T-helper 2 cell (primary cell): ENCODE measurements at regions not wholly inside any gene's neighbourhood (a gene's known extent, or its start where the extent isn't known, plus 50 kb on each side); places are given as distances from the start of the nearest gene placed in this dataset.

Source experiments
- DNase-seq, 5 experiments: peaks; one replicate each; pipeline versions ENCODE4 v3.0.0 to v3.0.0-alpha.2; 2012 to 2022

GRCh38 chr3:83765956-83766355 is 1192.8 kb upstream of the CADM2 start:
- DNase-seq = no peak

GRCh38 chr3:83769791-83770663 is 1188.8 kb upstream of the CADM2 start:
- DNase-seq = no peak

- DNase-seq = no peak
These were observed 1188.0 kb upstream of the CADM2 start for GRCh38 chr3:83770664-83771402.

- DNase-seq = no peak
These were observed 1156.0 kb upstream of the CADM2 start for GRCh38 chr3:83802801-83803200.

- no peak for DNase-seq
These were observed 1151.3 kb upstream of the CADM2 start for GRCh38 chr3:83807511-83807910.

- no peak for DNase-seq
These were observed 1145.6 kb upstream of the CADM2 start for GRCh38 chr3:83813176-83813575.

GRCh38 chr3:83816653-83817052 is 1142.1 kb upstream of the CADM2 start:
- DNase-seq = no peak

- no peak for DNase-seq
These were observed 1137.3 kb upstream of the CADM2 start for GRCh38 chr3:83821506-83821905.

- no peak for DNase-seq
These were observed 1135.7 kb upstream of the CADM2 start for GRCh38 chr3:83823095-83823494.

GRCh38 chr3:83835040-83835439 is 1123.7 kb upstream of the CADM2 start:
- no peak for DNase-seq

- DNase-seq = no peak
These were observed 1116.3 kb upstream of the CADM2 start for GRCh38 chr3:83842511-83842910.

GRCh38 chr3:83843716-83844115 is 1115.1 kb upstream of the CADM2 start:
- no peak for DNase-seq

- no peak for DNase-seq
These were observed 1109.6 kb upstream of the CADM2 start for GRCh38 chr3:83849106-83849730.

GRCh38 chr3:83863380-83863779 is 1095.4 kb upstream of the CADM2 start:
- DNase-seq = no peak

GRCh38 chr3:83868909-83869567 is 1089.8 kb upstream of the CADM2 start:
- no peak for DNase-seq

GRCh38 chr3:83873550-83873949 is 1085.2 kb upstream of the CADM2 start:
- no peak for DNase-seq

GRCh38 chr3:83877910-83878309 is 1080.9 kb upstream of the CADM2 start:
- no peak for DNase-seq

GRCh38 chr3:83882701-83883100 is 1076.1 kb upstream of the CADM2 start:
- no peak for DNase-seq

- DNase-seq = no peak
These were observed 1068.6 kb upstream of the CADM2 start for GRCh38 chr3:83890039-83890762.

- DNase-seq = no peak
These were observed 1068.0 kb upstream of the CADM2 start for GRCh38 chr3:83890763-83891135.

GRCh38 chr3:83894223-83894622 is 1064.6 kb upstream of the CADM2 start:
- no peak for DNase-seq

GRCh38 chr3:83895892-83896291 is 1062.9 kb upstream of the CADM2 start:
- no peak for DNase-seq
